HEK293 (cell line): ENCODE measurements at regions not wholly inside any gene's neighbourhood (a gene's known extent, or its start where the extent isn't known, plus 50 kb on each side); places are given as distances from the start of the nearest gene placed in this dataset.
A peak's percentile ranks its signal among the peaks of the same experiment; 100 is the strongest.

Source experiments
- CTCF ChIA-PET: fragments of 350-600 bp; formaldehyde crosslinking; extraction: SDS; loops from one replicate; lab custom pipeline; 2021; ENCODE audit warnings: antibody characterized with exemption; lab: Yijun Ruan, JAX
- POLR2A ChIA-PET: fragments of 300-600 bp; formaldehyde crosslinking; extraction: SDS; loops from one replicate; lab custom pipeline; 2020; ENCODE audit warnings: antibody characterized with exemption, inconsistent platforms; lab: Yijun Ruan, JAX
- H3K27ac ChIP-seq: fragments of 200-500 bp; sonication (Bioruptor generic); 2 replicates; pipeline ENCODE4 v1.5.1; 2014; ENCODE audit warnings: low read depth, low read length, control low read depth, inconsistent platforms; ENCODE audit errors: extremely low read depth
- H3K36me3 ChIP-seq, 2 experiments: fragments of 200-500 bp in 1 of 2; sonication (Bioruptor generic) in 1 of 2; 1 replicate in 1 of 2; 2 replicates in 1 of 2; pipeline ENCODE4 v1.5.1; 2014 to 2017; ENCODE audit warnings: inconsistent platforms in 2 of 2, low read length in 2 of 2; ENCODE audit not compliant: control insufficient read depth in 2 of 2, insufficient read depth in 1 of 2
- H3K4me1 ChIP-seq: fragments of 200-500 bp; sonication (Bioruptor generic); 2 replicates; pipeline ENCODE4 v1.5.1; 2014; ENCODE audit warnings: mild to moderate bottlenecking, low read length, inconsistent platforms; ENCODE audit not compliant: control insufficient read depth, insufficient read depth
- H3K4me3 ChIP-seq: 2 replicates; pipeline ENCODE4 v1.5.1; 2011; ENCODE audit warnings: low read depth, mild to moderate bottlenecking, control low read depth, low read length, moderate library complexity
- H3K9me3 ChIP-seq: fragments of 200-500 bp; sonication (Bioruptor generic); 2 replicates; pipeline ENCODE4 v1.5.1; 2014; ENCODE audit warnings: low read depth, low read length, inconsistent platforms; ENCODE audit not compliant: control insufficient read depth, insufficient read depth
- HOXD13 ChIP-seq: sonication (generic); formaldehyde crosslinking; IDR thresholded peaks from 2 replicates; pipeline ENCODE4 v1.8.0; 2022; ENCODE audit warnings: missing genetic modification reagents, borderline replicate concordance
- KLF1 ChIP-seq: fragments of 450-650 bp; formaldehyde crosslinking; IDR thresholded peaks from 2 replicates; pipeline ENCODE4 v1.5.1; 2016; ENCODE audit warnings: missing biosample characterization, missing genetic modification characterization
- MYNN ChIP-seq: fragments of 450-650 bp; formaldehyde crosslinking; IDR thresholded peaks from 2 replicates; pipeline ENCODE4 v1.5.1; 2016; ENCODE audit warnings: missing biosample characterization, missing genetic modification characterization, borderline replicate concordance
- SETDB1 ChIP-seq: IDR thresholded peaks from one replicate; pipeline ENCODE4 v1.6.1; 2017; ENCODE audit warnings: mild to moderate bottlenecking, low read length, moderate library complexity, mixed read lengths; ENCODE audit not compliant: insufficient read length
- ZBTB20 ChIP-seq: fragments of 450-650 bp; formaldehyde crosslinking; IDR thresholded peaks from 2 replicates; pipeline ENCODE4 v1.5.1; 2016; ENCODE audit warnings: missing biosample characterization, missing genetic modification characterization
- ZNF18 ChIP-seq: fragments of 450-650 bp; formaldehyde crosslinking; IDR thresholded peaks from 2 replicates; pipeline ENCODE4 v1.5.1; 2016; ENCODE audit warnings: missing biosample characterization, missing genetic modification characterization
- ZNF398 ChIP-seq: fragments of 450-650 bp; formaldehyde crosslinking; IDR thresholded peaks from 2 replicates; pipeline ENCODE4 v1.5.1; 2017; ENCODE audit warnings: missing biosample characterization, missing genetic modification characterization
- ZNF404 ChIP-seq: fragments of 450-650 bp; formaldehyde crosslinking; IDR thresholded peaks from 2 replicates; pipeline ENCODE4 v1.5.1; 2017; ENCODE audit warnings: missing biosample characterization, missing genetic modification characterization
- ZNF510 ChIP-seq: fragments of 450-650 bp; formaldehyde crosslinking; IDR thresholded peaks from 2 replicates; pipeline ENCODE4 v1.5.1; 2018; ENCODE audit warnings: mild to moderate bottlenecking, missing genetic modification characterization, missing biosample characterization; ENCODE audit not compliant: insufficient replicate concordance
- ZNF664 ChIP-seq: fragments of 450-650 bp; formaldehyde crosslinking; IDR thresholded peaks from 2 replicates; pipeline ENCODE4 v1.5.1; 2016; ENCODE audit warnings: missing biosample characterization, missing genetic modification characterization
- ZNF785 ChIP-seq: fragments of 450-650 bp; formaldehyde crosslinking; IDR thresholded peaks from 2 replicates; pipeline ENCODE4 v1.5.1; 2016; ENCODE audit warnings: missing biosample characterization, missing genetic modification characterization
- ZSCAN16 ChIP-seq: fragments of 450-650 bp; formaldehyde crosslinking; IDR thresholded peaks from 2 replicates; pipeline ENCODE4 v1.5.1; 2016; ENCODE audit warnings: missing biosample characterization, missing genetic modification characterization
- TF ChIP-seq, protein P1 (sequence below): fragments of 450-650 bp; formaldehyde crosslinking; IDR thresholded peaks from 2 replicates; pipeline ENCODE4 v1.5.1; 2016; ENCODE audit warnings: missing biosample characterization, missing genetic modification characterization

DNA sequence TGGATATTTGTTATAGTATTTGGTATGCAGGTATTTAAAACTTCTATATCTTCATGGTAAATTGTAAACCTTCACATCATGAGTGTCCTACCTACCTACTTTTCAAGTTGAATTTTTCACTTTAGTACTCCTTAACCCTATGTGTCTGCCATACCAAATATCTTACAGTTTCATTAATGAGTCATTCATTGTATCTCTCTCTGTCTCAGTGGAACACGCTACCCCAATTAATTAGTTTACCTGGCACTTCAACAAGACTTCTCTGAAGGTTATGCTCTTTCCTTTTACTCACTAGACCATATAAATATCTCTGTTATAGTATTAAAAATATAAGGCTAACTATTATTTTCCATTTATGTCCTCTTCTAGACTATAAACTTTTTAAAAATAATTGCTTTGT is 123.9 kb upstream of the GJE1 start:
- CTCF ChIA-PET, result interaction anchor here (0.6 to 4.5 kb wide), 2 partner anchors 19 kb away, joined by 3 to 21 read pairs; no protein-coding TSS in a partner anchor

GRCh38 chr6:142008016-142008735 is 124.5 kb upstream of the GJE1 start:
- POLR2A ChIA-PET, result no interaction called here
- H3K27ac ChIP-seq, result no peak overlapping the region
- CTCF ChIA-PET, result interaction anchor here (0.6 kb wide), 1 partner anchor 19 kb away, joined by 3 read pairs; no protein-coding TSS in a partner anchor
- no peaks in the 10 kb centered on the region for H3K9me3 ChIP-seq
- no peak overlapping the region for H3K4me3 ChIP-seq
- H3K36me3 ChIP-seq, result no peaks in the 10 kb centered on the region
- no peak for TF ChIP-seq MYNN (tag by site-specific recombination)
- TF ChIP-seq SETDB1, result peak; percentile 79
- H3K4me1 ChIP-seq, result no peaks in the 10 kb centered on the region

More for the DNA sequence above, 123.9 kb upstream of the GJE1 start:
- Histone ChIP-seq H3K4me1 (no peaks in the 10 kb centered on the region), H3K9me3 (no peaks in the 10 kb centered on the region), H3K4me3 (no peak overlapping the region), H3K27ac (no peak overlapping the region)
- TF ChIP-seq ZNF398 (tag by site-specific recombination) (no peak), ZNF404 (tag by site-specific recombination) (no peak), ZNF785 (tag by site-specific recombination) (no peak)
- TF ChIP-seq, all 188 proteins: peak for 0
- no peaks in the 10 kb centered on the region for H3K36me3 ChIP-seq
- POLR2A ChIA-PET, result no interaction called here

DNA sequence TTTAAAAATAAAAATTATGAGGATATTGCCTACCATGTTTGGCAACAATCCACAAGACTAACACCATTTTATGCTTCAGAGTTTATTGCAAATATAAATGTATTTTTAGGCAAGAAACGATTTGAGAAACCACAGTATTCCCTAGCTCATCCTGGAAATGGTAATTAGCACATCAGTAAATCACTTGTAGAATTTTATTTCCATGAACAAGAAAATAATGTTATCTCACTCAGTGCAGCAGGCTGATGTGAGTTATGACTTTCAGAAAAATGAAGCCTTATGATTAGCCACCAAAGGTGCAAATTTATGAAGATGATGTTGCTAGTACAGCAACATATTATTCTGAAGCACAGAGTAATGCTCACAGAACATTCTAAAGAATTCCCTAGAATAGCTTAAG is 127.7 kb upstream of the GJE1 start:
- POLR2A ChIA-PET, result no interaction called here
- Histone ChIP-seq H3K9me3 (no peaks in the 10 kb centered on the region), H3K4me3 (no peak overlapping the region), H3K4me1 (no peaks in the 10 kb centered on the region), H3K27ac (no peak overlapping the region), H3K36me3 (no peaks in the 10 kb centered on the region)
- CTCF ChIA-PET, result interaction anchor here (0.5 to 1.5 kb wide), 4 partner anchors 14 to 278 kb away, joined by 3 to 5 read pairs (median 4); no protein-coding TSS in a partner anchor
- TF ChIP-seq KLF1 (tag by site-specific recombination), result no peak
- TF ChIP-seq ZNF664 (tag by site-specific recombination), result no peak
- TF ChIP-seq HOXD13 (CRISPR knock-in tag), result no peak
- TF ChIP-seq ZNF18 (tag by site-specific recombination), result no peak
- no peak for TF ChIP-seq ZSCAN16 (tag by site-specific recombination)
- no peak for TF ChIP-seq ZBTB20
- no peak for TF ChIP-seq ZNF510 (tag by site-specific recombination)
- TF ChIP-seq, protein P1, sequence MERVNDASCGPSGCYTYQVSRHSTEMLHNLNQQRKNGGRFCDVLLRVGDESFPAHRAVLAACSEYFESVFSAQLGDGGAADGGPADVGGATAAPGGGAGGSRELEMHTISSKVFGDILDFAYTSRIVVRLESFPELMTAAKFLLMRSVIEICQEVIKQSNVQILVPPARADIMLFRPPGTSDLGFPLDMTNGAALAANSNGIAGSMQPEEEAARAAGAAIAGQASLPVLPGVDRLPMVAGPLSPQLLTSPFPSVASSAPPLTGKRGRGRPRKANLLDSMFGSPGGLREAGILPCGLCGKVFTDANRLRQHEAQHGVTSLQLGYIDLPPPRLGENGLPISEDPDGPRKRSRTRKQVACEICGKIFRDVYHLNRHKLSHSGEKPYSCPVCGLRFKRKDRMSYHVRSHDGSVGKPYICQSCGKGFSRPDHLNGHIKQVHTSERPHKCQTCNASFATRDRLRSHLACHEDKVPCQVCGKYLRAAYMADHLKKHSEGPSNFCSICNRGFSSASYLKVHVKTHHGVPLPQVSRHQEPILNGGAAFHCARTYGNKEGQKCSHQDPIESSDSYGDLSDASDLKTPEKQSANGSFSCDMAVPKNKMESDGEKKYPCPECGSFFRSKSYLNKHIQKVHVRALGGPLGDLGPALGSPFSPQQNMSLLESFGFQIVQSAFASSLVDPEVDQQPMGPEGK, result no peak
